ENCODE measurements at regions not wholly inside any gene's neighbourhood (a gene's known extent, or its start where the extent isn't known, plus 50 kb on each side); places are given as distances from the start of the nearest gene placed in this dataset.

- ATAC-seq (no peak), DNase-seq (no peak)
- Mint-ChIP-seq H3K9me3 (no peaks in the 10 kb centered on the region), H3K27ac (no peak overlapping the region), H3K4me3 (no peak overlapping the region), H3K27me3 (peaks cover 14% of the 10 kb centered on the region), H3K4me1 (ENCODE audit: low read depth) (no peaks in the 10 kb centered on the region), H3K36me3 (ENCODE audit: low read depth) (no peaks in the 10 kb centered on the region)
- ChIA-PET POLR2A (no interaction called here), CTCF (interaction anchor here (0.9 to 2.7 kb wide), 2 partner anchors 236 to 242 kb away, joined by 4 to 42 read pairs; no protein-coding TSS in a partner anchor)
- no peak for TF ChIP-seq CTCF (IDR thresholded peaks at IDR 0.05)
- intact Hi-C loops (cut with micrococcal nuclease): loop anchor here (2.0 kb wide), 2 partner anchors 110 to 236 kb away; no protein-coding TSS in a partner anchor
These were observed 245.4 kb downstream of the NPHP4 start for GRCh38 chr1:5746611-5747425.

- intact Hi-C loops (cut with micrococcal nuclease): loop anchor here (2.0 kb wide), 2 partner anchors 109 to 235 kb away; no protein-coding TSS in a partner anchor
- peak; percentile 88 for TF ChIP-seq CTCF (IDR thresholded peaks at IDR 0.05)
- DNase-seq (peak; percentile 63), ATAC-seq (peak; percentile 87)
- Mint-ChIP-seq H3K27ac (no peak overlapping the region), H3K27me3 (peaks cover 14% of the 10 kb centered on the region), H3K9me3 (no peaks in the 10 kb centered on the region), H3K4me1 (ENCODE audit: low read depth) (no peaks in the 10 kb centered on the region), H3K4me3 (no peak overlapping the region), H3K36me3 (ENCODE audit: low read depth) (no peaks in the 10 kb centered on the region)
- ChIA-PET POLR2A (no interaction called here), CTCF (interaction anchor here (0.6 to 2.7 kb wide), 15 partner anchors 10 to 241 kb away, joined by 3 to 42 read pairs (median 4); no protein-coding TSS in a partner anchor)
These were observed 246.2 kb downstream of the NPHP4 start for GRCh38 chr1:5745800-5746610.

GRCh38 chr1:5744911-5745799 is 247.1 kb downstream of the NPHP4 start:
- ChIA-PET CTCF (interaction anchor here (0.6 to 2.7 kb wide), 14 partner anchors 10 to 235 kb away, joined by 3 to 42 read pairs (median 4); no protein-coding TSS in a partner anchor), POLR2A (no interaction called here)
- Mint-ChIP-seq H3K27me3 (peaks cover 14% of the 10 kb centered on the region), H3K36me3 (ENCODE audit: low read depth) (no peaks in the 10 kb centered on the region), H3K27ac (no peak overlapping the region), H3K4me1 (ENCODE audit: low read depth) (no peaks in the 10 kb centered on the region), H3K4me3 (no peak overlapping the region), H3K9me3 (no peaks in the 10 kb centered on the region)
- ATAC-seq (no peak), DNase-seq (no peak)
- no peak for TF ChIP-seq CTCF (IDR thresholded peaks at IDR 0.05)
- intact Hi-C loops (cut with micrococcal nuclease): no loop called here

GRCh38 chr1:5744341-5744740 is 247.9 kb downstream of the NPHP4 start:
- Mint-ChIP-seq H3K4me3 (no peak overlapping the region), H3K9me3 (no peaks in the 10 kb centered on the region), H3K36me3 (ENCODE audit: low read depth) (no peaks in the 10 kb centered on the region), H3K27ac (no peak overlapping the region), H3K27me3 (peaks cover 15% of the 10 kb centered on the region), H3K4me1 (ENCODE audit: low read depth) (peaks cover 5% of the 10 kb centered on the region)
- intact Hi-C loops (cut with micrococcal nuclease): no loop called here
- TF ChIP-seq CTCF (IDR thresholded peaks at IDR 0.05): no peak
- DNase-seq (no peak), ATAC-seq (no peak)
- ChIA-PET POLR2A (no interaction called here), CTCF (interaction anchor here (1.1 to 2.7 kb wide), 3 partner anchors 17 to 234 kb away, joined by 3 to 42 read pairs (median 7); no protein-coding TSS in a partner anchor)

Data from activated CD8-positive, alpha-beta T cell treated with anti-CD3 and anti-CD28 coated beads for 36 hours (primary cell).